Astrocyte (in vitro differentiated cells and primary cell): ENCODE measurements at regions not wholly inside any gene's neighbourhood (a gene's known extent, or its start where the extent isn't known, plus 50 kb on each side); places are given as distances from the start of the nearest gene placed in this dataset.
"Not testable (repeated sequence)": the region's sequence is repeated elsewhere in the genome, so short reads cannot be mapped to it uniquely, and the experiment has no call there.

Experiments
- EZH2 ChIP-seq: IDR thresholded peaks from 2 replicates; pipeline ENCODE4 v1.6.1; 2012; ENCODE audit warnings: mild to moderate bottlenecking, low read length, inconsistent platforms; ENCODE audit not compliant: insufficient read depth
- TF ChIP-seq, protein P1 (sequence below): IDR thresholded peaks from 2 replicates; pipeline ENCODE4 v1.5.1; 2011; ENCODE audit warnings: low read depth, mild to moderate bottlenecking, inconsistent platforms, low read length, moderate library complexity; ENCODE audit not compliant: insufficient read depth

GRCh38 chr1:60873396-60873795 is 209.0 kb upstream of the NFIA start:
- TF ChIP-seq, protein P1, sequence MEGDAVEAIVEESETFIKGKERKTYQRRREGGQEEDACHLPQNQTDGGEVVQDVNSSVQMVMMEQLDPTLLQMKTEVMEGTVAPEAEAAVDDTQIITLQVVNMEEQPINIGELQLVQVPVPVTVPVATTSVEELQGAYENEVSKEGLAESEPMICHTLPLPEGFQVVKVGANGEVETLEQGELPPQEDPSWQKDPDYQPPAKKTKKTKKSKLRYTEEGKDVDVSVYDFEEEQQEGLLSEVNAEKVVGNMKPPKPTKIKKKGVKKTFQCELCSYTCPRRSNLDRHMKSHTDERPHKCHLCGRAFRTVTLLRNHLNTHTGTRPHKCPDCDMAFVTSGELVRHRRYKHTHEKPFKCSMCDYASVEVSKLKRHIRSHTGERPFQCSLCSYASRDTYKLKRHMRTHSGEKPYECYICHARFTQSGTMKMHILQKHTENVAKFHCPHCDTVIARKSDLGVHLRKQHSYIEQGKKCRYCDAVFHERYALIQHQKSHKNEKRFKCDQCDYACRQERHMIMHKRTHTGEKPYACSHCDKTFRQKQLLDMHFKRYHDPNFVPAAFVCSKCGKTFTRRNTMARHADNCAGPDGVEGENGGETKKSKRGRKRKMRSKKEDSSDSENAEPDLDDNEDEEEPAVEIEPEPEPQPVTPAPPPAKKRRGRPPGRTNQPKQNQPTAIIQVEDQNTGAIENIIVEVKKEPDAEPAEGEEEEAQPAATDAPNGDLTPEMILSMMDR: not testable (repeated sequence)
- not testable (repeated sequence) for TF ChIP-seq EZH2
